Hepatocyte (in vitro differentiated cells): ENCODE measurements at regions not wholly inside any gene's neighbourhood (a gene's known extent, or its start where the extent isn't known, plus 50 kb on each side); places are given as distances from the start of the nearest gene placed in this dataset.

Source experiments
- CTCF ChIP-seq: fragments of 200-600 bp; sonication (generic); IDR thresholded peaks from 2 replicates; pipeline ENCODE4 v1.5.1; 2016; ENCODE audit warnings: antibody characterized with exemption, mild to moderate bottlenecking; ENCODE audit not compliant: poor library complexity
- EZH2 ChIP-seq: fragments of 200-600 bp; sonication (generic); IDR thresholded peaks from 2 replicates; pipeline ENCODE4 v1.6.1; 2016; ENCODE audit warnings: antibody characterized with exemption, mild to moderate bottlenecking, borderline replicate concordance

GRCh38 chr9:126166291-126166690 is 160.3 kb upstream of the MVB12B start:
- TF ChIP-seq CTCF: no peak
- TF ChIP-seq EZH2: no peak
